ENCODE measurements at regions not wholly inside any gene's neighbourhood (a gene's known extent, or its start where the extent isn't known, plus 50 kb on each side); places are given as distances from the start of the nearest gene placed in this dataset.

- no peak for TF ChIP-seq POLR2AphosphoS5 (IDR thresholded peaks at IDR 0.05; ENCODE audit: low read depth)
- TF ChIP-seq CTCF (IDR thresholded peaks at IDR 0.05; ENCODE audit: insufficient read depth, low read length), result no peak
These were observed 1647.6 kb upstream of the SPRY2 start for GRCh38 chr13:81988567-81988966.

Data from HL-60 (cell line).